A673 (cell line): ENCODE measurements at regions not wholly inside any gene's neighbourhood (a gene's known extent, or its start where the extent isn't known, plus 50 kb on each side); places are given as distances from the start of the nearest gene placed in this dataset.

Experiments
- BruUV-seq: library from RNA; stranded (reverse); fragments of 400-500 nt; replicated peaks from 2 replicates; lab custom pipeline; 2021; lab: Mats Ljungman, UMichigan
- CTCF ChIA-PET: fragments of 300-600 bp; sonication (Branson Sonifier 250); formaldehyde crosslinking; loops from one replicate; lab custom pipeline; 2022; ENCODE audit warnings: antibody characterized with exemption; lab: Charles Lee
- POLR2A ChIA-PET: fragments of 300-600 bp; sonication (Branson Sonifier 250); formaldehyde crosslinking; loops from one replicate; lab custom pipeline; 2022; ENCODE audit warnings: antibody characterized with exemption; ENCODE audit not compliant: low non-redundant PET; lab: Charles Lee
- DNase-seq: peaks from one replicate; pipeline ENCODE4 v3.0.0-alpha.2; 2015; ENCODE audit warnings: low spot score
- H3K27ac ChIP-seq: fragments of 200-600 bp; sonication (generic); 2 replicates; pipeline ENCODE4 v1.5.1; 2016; ENCODE audit warnings: mixed run types, low read depth, mild to moderate bottlenecking, mixed read lengths, antibody characterized with exemption, low read length; ENCODE audit not compliant: poor library complexity, severe bottlenecking
- H3K27me3 ChIP-seq: fragments of 200-600 bp; sonication (generic); replicated peaks from 2 replicates; pipeline ENCODE4 v1.6.1; 2017; ENCODE audit warnings: mixed run types, low read depth, mild to moderate bottlenecking, mixed read lengths, antibody characterized with exemption, low read length; ENCODE audit not compliant: insufficient read depth, poor library complexity
- H3K36me3 ChIP-seq: fragments of 200-600 bp; sonication (generic); 2 replicates; pipeline ENCODE4 v1.6.1; 2016; ENCODE audit warnings: mixed run types, mild to moderate bottlenecking, mixed read lengths, antibody characterized with exemption, low read length; ENCODE audit not compliant: insufficient read depth, poor library complexity, severe bottlenecking
- H3K4me1 ChIP-seq: fragments of 200-600 bp; sonication (generic); 2 replicates; pipeline ENCODE4 v1.6.1; 2017; ENCODE audit warnings: mixed run types, mild to moderate bottlenecking, mixed read lengths, antibody characterized with exemption, low read length; ENCODE audit not compliant: insufficient read depth, poor library complexity, severe bottlenecking
- H3K4me3 ChIP-seq: fragments of 200-600 bp; sonication (generic); 2 replicates; pipeline ENCODE4 v1.5.1; 2016; ENCODE audit warnings: low read depth, mixed run types, mild to moderate bottlenecking, mixed read lengths, low read length; ENCODE audit not compliant: poor library complexity, severe bottlenecking
- H3K9me3 ChIP-seq: fragments of 200-600 bp; sonication (generic); 2 replicates; pipeline ENCODE4 v1.6.1; 2016; ENCODE audit warnings: mixed run types, low read depth, mild to moderate bottlenecking, mixed read lengths, antibody characterized with exemption, low read length; ENCODE audit not compliant: poor library complexity, severe bottlenecking
- EZH2 ChIP-seq: fragments of 200-600 bp; sonication (generic); IDR thresholded peaks from 2 replicates; pipeline ENCODE4 v1.6.1; 2017; ENCODE audit warnings: borderline replicate concordance, low read depth, mild to moderate bottlenecking, mixed read lengths, antibody characterized with exemption, low read length; ENCODE audit not compliant: poor library complexity, severe bottlenecking
- intact Hi-C: fragments of 100-400 bp; cut with micrococcal nuclease; formaldehyde crosslinking; loops from one replicate; pipeline ENCODE4 v1.10.0; 2022; ENCODE audit not compliant: unreplicated experiment
- TF ChIP-seq, protein P1 (sequence below): fragments of 300-800, 200-600 bp; sonication (generic); conservative IDR thresholded peaks from 2 replicates; pipeline ENCODE4 v1.5.1; 2017; ENCODE audit warnings: low read depth, mild to moderate bottlenecking, antibody characterized with exemption, low read length, moderate library complexity, mixed read lengths

DNA sequence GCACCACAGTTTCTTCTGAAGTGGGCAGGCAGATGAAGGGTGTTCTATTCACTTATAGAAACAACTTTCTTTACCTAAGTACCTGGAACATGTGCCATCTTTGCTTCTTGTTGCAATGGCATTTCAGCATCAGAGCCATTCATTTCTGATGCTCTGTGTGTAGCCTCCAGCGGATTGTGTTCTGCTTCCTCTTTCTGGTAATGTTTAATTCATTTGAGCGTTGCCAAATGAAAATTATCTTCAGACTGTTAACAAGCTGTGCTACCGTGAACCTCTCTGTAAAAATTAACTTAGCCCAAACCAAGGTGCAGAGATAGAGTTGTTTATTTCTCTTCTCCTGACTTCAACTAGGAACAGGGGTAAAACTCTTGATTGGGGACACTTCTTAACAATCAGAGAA lies 302.0 kb downstream of the EDEM1 start:
- no peaks in the 10 kb centered on the region for H3K36me3 ChIP-seq

DNA sequence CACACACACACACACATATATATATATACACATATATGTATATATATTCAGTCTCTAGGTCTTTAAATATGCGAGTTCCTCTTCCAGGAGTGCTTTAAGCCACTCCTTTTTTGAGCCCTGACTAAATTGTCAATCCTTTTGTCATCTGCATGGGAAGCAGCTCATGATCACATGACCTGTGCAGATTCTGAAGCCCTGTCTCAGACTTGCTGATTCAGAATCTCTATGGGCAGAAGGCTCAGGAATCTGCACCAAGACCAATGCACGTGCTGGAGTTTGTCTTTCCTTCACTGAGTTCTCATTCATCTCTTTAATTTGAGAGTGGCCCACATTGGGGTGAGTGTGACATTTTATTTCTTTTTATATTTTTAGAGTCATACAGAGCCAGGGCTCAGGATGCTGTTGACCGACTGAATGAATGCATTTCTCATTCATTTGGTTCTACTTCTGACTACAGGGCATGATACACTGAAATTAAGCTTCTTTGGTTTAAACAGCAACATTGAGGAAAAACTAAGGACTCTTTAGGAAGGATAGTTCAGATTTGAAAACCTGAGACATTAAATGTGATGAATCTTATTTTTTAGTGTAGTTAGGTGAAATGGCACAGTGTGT lies 307.5 kb downstream of the EDEM1 start:
- ChIA-PET POLR2A (no interaction called here), CTCF (no interaction called here)
- BruUV-seq: no TSS peak

More for the DNA sequence above, 302.0 kb downstream of the EDEM1 start:
- no TSS peak for BruUV-seq
- no peak for TF ChIP-seq EZH2
- Histone ChIP-seq H3K27me3 (no peaks in the 10 kb centered on the region), H3K27ac (no peak overlapping the region), H3K9me3 (no peaks in the 10 kb centered on the region), H3K4me1 (no peaks in the 10 kb centered on the region), H3K4me3 (no peak overlapping the region)
- ChIA-PET POLR2A (no interaction called here), CTCF (no interaction called here)
- intact Hi-C loops: no loop called here
- no peak for DNase-seq

DNA sequence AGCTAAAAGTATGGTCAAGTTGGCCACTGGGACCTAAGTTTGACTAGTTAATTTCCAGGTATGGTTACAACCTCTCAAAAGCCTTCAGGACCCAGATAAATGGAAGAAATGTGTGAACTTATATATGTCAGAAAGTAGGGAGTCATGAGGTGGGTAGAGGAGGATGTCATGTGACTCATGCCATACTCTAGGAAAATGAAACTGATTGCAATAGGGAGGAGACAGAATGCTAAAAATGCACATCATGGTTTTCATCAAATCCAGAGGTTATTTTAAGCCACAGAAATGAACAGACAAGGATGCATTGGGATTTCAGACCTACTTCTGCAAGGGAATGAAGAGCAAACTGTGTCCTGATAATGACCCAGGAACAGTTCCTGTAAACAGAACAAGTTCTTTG lies 310.0 kb downstream of the EDEM1 start:
- ChIA-PET POLR2A (no interaction called here), CTCF (no interaction called here)
- H3K4me3 ChIP-seq: no peak overlapping the region
- H3K4me1 ChIP-seq: no peaks in the 10 kb centered on the region
- H3K27ac ChIP-seq: no peak overlapping the region
- no peaks in the 10 kb centered on the region for H3K36me3 ChIP-seq
- no peaks in the 10 kb centered on the region for H3K9me3 ChIP-seq
- DNase-seq: no peak
- no TSS peak for BruUV-seq
- TF ChIP-seq EZH2: no peak
- TF ChIP-seq, protein P1, sequence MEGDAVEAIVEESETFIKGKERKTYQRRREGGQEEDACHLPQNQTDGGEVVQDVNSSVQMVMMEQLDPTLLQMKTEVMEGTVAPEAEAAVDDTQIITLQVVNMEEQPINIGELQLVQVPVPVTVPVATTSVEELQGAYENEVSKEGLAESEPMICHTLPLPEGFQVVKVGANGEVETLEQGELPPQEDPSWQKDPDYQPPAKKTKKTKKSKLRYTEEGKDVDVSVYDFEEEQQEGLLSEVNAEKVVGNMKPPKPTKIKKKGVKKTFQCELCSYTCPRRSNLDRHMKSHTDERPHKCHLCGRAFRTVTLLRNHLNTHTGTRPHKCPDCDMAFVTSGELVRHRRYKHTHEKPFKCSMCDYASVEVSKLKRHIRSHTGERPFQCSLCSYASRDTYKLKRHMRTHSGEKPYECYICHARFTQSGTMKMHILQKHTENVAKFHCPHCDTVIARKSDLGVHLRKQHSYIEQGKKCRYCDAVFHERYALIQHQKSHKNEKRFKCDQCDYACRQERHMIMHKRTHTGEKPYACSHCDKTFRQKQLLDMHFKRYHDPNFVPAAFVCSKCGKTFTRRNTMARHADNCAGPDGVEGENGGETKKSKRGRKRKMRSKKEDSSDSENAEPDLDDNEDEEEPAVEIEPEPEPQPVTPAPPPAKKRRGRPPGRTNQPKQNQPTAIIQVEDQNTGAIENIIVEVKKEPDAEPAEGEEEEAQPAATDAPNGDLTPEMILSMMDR: no peak
- no peaks in the 10 kb centered on the region for H3K27me3 ChIP-seq
- intact Hi-C loops: no loop called here

More for the DNA sequence above, 307.5 kb downstream of the EDEM1 start:
- Histone ChIP-seq H3K4me3 (no peak overlapping the region), H3K9me3 (no peaks in the 10 kb centered on the region), H3K27ac (no peak overlapping the region), H3K27me3 (no peaks in the 10 kb centered on the region), H3K4me1 (no peaks in the 10 kb centered on the region), H3K36me3 (no peaks in the 10 kb centered on the region)
- no peak for DNase-seq
- no peak for TF ChIP-seq EZH2
- TF ChIP-seq, protein P1: no peak
- intact Hi-C loops: no loop called here

DNA sequence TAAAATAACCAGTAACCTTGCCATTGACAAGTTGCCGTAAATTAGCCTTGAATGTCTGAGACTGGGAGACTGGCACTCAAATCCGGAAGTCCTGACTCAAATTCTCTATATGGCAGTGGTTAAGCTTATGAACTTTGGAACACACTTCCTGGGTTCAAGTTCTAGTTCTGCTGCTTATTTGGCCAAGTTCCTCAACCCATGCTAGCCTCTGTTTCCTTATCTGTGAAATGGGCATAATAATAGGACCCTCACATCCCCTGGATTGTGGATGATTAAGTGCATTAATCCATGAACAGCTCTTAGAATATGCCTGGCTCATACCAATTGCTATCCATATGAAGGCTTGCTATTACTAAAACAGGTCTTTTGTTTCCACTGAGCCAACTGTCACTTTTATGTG lies 311.5 kb downstream of the EDEM1 start:
- Histone ChIP-seq H3K27me3 (no peaks in the 10 kb centered on the region), H3K27ac (no peak overlapping the region), H3K36me3 (no peaks in the 10 kb centered on the region), H3K9me3 (no peaks in the 10 kb centered on the region), H3K4me1 (no peaks in the 10 kb centered on the region), H3K4me3 (no peak overlapping the region)
- POLR2A ChIA-PET: interaction anchor here (0.6 kb wide), 1 partner anchor 276 kb away, joined by 4 read pairs; no protein-coding TSS in a partner anchor
- CTCF ChIA-PET: no interaction called here
- TF ChIP-seq, protein P1: no peak
- no peak for TF ChIP-seq EZH2
- intact Hi-C loops: no loop called here
- BruUV-seq: no TSS peak
- no peak for DNase-seq
